Myocyte (in vitro differentiated cells): ENCODE measurements at regions not wholly inside any gene's neighbourhood (a gene's known extent, or its start where the extent isn't known, plus 50 kb on each side); places are given as distances from the start of the nearest gene placed in this dataset.

Experiments
- DNase-seq: peaks from one replicate; pipeline ENCODE4 v3.0.0-alpha.2; 2012; ENCODE audit warnings: low read depth

DNA sequence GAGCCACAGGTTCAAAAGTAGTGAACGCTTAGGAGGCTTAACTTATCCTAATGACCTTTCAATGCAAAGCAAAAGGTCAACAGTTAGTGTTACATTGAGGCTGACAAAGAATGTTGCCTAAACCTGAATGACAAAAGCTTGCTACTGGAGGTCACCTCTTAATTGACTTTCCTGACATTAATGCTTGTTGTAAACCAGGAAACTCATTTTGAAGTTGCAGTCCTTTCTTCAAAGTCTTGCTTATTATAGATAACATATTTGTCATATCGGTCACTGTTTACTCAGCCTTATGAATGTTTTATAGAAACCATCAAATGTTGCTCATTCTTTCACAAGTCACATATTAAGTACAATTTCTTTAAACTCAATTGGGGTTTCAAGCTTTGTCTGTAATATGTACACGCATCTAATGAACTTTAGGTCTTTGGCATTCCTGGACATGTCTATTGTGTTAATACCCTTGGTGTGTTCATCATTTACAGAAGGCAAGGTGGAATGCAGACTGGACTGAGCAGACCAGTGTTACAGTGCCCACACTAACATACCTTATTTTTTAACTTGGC is 488.2 kb upstream of the NECTIN3 start:
- DNase-seq: no peak

DNA sequence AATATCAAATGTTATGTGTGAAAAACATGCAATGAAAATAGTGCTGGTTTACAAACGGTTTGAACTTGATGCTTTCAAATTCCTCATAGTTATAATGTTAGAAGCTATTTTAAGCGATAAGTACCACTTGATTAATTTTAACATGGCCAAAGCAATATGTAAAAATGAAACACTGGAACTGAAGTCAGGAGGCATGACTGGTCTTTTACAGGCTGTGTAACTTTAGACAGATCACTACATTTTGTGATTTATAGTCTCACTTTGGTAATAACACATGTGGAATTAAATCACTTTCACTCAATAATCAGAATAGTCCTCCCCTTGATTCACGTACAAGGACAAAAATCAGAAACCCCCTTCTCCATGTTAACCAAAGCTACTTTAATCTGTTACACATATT is 482.7 kb upstream of the NECTIN3 start:
- DNase-seq: no peak

DNA sequence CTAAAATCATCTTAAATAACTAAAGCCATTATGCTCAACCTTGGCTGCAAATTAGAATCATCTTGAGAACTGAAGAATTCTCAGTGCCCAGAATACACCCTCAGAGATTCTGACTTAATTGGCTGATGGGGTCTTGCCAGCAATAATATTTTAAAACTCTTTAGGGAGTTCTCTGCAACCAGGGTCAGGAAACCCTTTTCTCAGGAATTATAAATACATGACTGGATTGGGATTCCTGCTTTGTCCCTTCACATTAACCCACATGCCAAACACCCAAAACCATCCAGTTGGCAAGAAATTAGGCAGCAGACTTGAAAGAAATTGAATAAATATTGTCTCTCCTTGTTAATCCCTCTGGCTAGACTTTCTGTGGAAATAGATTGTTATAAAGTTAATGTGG is 482.3 kb upstream of the NECTIN3 start:
- peak; percentile 22 for DNase-seq

DNA sequence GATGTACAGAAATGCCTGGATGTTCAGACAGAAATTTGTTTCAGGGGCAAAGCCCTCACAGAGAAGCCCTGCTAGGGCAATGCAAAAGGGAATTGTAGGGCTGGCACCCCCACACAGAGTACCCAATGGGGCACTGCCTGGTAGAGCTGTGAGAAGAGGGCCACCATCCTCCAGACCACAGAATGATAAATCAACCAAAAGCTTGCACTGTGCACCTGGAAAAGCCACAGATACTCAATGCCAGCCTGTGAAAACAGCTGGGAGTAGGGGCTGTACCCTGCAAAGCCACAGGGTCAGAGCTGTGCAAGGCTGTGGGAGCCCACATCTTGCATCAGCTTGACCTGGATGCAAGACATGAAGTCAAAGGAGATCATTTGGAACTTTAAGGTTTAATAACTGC is 477.9 kb upstream of the NECTIN3 start:
- DNase-seq: peak; percentile 89

DNA sequence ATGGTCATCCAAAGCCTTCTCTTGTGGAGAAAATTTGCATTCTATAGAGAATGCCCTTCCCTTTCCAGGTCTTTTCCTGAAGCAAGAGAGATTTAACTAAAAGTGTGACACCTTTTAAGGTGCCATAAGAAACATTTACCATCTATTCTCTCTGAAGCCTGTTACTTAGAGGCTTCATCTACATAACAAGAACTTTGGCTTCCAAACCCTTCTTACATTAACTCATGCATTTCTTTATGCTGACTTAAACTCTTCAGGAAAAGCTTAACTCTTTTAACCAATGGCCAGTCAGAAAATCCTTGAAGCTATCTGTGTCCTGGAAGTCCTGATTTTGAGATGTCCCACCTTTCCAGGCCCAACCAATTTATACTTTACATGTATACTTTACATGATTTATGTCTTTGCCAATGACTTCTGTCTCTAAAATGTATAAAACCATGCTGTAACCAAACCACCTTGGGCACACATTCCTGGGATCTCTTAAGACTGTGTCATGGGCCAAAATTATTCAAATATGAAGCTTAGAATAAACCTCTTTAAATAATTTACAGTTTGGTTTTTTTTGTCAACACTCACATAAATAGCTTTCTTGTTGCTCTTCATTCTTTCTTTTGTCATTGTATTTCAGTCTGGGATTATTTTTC is 472.6 kb upstream of the NECTIN3 start:
- DNase-seq: peak; percentile 31

DNA sequence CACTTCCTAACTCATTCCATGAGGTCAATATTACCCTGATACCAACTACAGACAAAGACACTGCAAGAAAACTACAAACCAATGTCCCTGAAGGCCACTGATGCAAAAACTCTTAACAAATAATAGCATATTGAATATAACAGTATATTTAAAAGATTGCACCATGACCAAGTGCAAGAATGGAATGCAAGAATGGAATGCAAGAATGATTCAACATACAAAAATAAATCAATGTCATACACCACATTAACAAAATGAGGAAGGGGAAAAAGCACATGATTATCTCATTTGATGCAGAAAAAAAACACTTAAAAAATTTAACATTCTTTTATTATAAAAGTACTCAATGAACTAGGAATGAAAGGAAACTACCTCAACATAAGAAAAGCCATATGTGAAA is 463.1 kb upstream of the NECTIN3 start:
- no peak for DNase-seq

DNA sequence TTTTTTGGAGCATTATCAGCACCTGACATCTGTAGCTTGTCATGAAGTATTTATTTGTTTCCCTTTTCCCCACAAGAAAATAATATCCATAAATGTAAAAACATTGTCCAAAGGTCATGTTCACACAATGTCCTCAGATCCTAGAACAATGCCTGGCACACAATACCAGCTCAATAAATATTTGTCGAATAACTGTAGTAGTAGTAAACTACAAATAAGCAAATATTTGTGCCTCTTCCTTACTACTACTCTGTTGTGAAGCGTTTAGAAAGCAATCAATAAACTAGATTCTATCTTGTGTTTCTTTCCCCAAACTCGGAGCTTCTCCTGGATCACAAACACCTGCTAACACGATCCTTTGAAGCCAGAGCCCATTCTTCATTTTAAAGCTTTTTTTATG is 459.6 kb upstream of the NECTIN3 start:
- no peak for DNase-seq

DNA sequence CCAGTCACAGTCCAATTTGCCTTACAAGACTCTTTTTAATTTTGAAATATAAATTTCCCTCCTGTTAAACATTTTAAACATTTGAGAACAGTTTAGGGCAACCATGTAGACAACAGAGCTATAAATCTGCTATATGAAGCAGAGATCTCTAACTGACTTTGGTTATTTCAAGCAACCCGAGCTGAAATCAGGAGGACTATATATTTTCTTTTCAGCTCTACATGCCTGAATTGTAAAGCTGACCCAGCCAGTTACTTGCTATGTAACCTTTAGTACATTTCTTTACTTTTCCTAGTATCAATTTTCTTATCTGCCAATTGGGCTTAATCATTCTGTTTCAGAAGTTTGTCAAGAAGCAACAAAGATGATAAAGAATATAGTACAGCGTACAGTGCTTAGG is 457.4 kb upstream of the NECTIN3 start:
- no peak for DNase-seq

DNA sequence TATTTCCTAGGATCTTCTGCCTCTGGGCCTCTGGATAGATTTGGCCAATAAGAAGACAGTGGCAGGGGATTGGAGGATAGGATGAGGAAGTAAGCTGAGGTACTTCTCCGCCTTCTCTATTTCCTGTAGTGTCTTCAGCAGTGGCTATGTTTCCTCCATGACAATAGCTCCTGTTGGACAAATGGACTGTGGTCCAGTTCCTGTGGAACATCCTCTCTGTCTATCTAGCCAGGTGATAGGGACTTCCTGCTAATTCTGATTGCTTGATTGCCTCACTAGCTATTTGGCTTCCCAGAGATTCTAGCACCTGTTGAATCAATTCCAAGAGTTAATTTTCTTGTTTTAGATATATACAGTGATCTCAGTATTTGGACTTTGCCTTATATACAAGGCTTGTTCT is 456.2 kb upstream of the NECTIN3 start:
- DNase-seq: no peak

DNA sequence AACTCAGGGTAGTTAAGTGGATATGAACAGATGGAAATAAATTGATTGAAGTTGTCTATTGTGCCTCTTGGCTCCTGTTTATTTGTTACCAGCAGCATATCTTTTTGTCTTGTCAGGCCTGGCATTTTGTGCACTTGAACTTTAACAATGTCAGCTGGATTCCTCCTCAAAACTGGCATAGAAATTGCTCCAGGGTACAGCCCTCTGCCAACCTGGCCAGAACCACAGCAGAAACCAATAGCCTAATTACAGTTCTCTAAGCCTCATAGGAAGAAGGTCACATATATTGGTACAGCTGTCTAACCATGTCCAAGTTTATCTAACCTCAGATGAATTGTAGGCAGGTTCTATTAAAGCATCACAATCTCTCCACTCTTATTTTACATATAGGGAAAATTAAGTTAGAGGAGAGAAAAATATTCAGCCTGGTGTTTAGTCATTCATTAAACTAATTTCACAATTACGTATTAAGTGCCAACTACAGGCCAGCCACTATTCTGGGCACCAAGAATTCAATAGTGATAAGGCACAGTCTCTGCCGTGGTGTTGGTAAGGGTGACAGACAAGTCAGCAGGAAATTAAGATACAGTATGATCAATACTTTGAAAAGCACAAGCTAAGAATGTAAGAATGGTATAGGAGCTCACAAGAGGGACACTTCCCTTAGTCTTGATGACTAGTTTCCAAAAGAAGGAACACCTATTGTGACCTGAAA is 452.9 kb upstream of the NECTIN3 start:
- peak; percentile 32 for DNase-seq

DNA sequence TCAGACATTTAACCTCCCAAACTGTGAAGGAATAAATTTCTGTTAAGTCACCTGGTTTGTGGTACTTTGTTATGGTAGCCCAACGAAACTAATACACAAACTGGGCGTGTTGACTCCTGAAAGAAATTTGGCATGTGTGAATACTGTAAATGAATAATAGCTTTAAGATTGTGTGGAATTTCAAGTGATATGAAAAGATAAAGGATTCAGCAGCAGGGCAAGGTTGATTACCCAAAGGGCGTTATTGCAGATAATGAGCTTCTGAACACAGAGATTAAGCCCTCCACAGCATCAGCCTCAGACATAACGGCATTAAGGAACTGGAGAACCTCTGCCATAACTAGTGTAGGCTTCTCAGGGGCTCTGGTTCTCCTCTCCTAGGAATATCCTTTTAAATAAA is 451.5 kb upstream of the NECTIN3 start:
- no peak for DNase-seq

DNA sequence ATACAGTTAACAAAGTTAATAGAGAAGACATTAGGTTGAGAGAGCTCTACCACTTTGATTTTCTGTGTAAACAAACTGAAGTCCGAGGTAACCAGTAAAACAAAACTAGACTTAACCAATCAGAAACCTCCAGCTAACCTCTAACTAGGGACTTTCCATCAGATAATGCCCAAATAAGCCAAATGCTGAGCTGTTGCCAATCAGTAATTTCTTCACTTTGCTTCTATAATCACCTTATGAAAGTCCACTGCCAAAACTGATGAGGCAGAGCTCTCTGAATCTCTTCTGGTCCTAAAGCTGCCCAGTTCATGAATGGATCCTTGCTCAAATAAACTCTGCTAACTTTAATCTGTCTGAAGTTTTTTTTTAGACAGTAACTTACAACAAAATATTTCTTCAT is 448.0 kb upstream of the NECTIN3 start:
- no peak for DNase-seq

DNA sequence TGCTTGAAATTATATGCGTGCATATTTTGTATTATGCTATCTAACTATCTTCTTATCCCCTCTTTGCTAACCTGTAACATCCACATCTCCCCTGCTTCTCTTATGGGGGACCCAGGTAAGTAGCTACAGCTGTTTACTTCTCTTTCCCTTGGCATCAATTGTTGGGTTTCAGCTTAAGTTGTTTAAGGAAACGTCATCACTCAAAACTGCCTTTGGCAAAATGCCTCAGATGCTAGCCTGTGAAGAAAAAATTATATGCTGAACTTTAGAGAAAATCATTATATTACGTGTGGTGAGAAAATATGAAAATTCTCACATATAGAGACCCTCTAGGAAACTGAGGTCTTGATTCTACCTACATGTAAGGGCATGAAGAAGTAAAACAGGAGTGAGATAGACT is 447.0 kb upstream of the NECTIN3 start:
- no peak for DNase-seq

DNA sequence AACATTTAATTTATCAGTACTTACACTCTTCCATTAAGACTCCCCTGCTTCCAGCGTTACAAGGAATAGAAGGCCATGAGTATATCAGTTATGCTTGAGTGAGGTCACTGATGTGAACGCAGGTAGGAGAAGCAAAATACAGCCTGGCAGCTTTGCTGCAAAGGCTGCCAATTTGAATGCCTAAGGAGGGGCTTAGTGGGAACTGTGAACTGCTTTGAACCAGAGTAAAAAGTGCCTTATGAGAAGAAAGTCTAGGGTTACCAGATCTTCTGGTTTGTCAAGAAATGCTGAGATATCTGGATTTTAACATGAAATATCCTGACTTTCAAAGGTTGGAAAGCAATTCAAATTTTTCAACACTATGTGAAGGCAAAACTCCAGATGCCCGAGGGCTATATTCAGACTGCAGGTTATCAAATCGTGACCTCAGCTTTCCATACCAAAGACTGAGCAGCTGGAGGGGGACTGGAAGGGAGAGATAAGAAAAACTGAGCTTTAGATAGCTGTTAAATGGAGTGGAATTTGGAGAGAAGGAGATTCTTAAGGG is 446.3 kb upstream of the NECTIN3 start:
- DNase-seq: no peak

DNA sequence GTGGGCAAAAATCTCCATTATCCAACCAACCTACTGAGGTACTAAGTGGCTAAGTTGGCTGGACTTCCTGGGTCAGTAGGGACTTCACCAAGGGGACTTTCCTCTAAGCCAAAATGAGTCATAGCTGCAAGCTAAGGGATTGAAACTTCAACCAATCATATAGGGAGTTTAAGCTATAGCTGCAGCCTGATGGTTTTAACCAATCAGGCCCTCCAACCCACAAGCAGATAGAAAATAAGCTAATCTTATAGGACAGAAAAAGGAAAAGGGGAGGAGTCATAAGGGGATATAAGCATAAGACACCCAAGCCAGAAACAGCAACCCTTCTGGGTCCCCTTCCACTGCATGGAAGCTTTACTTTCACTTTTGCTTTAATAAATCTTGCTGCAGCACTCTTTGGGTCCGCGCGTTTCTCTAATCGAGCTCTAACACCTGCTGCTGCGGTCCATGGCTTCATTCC is 444.9 kb upstream of the NECTIN3 start:
- DNase-seq: peak; percentile 27

DNA sequence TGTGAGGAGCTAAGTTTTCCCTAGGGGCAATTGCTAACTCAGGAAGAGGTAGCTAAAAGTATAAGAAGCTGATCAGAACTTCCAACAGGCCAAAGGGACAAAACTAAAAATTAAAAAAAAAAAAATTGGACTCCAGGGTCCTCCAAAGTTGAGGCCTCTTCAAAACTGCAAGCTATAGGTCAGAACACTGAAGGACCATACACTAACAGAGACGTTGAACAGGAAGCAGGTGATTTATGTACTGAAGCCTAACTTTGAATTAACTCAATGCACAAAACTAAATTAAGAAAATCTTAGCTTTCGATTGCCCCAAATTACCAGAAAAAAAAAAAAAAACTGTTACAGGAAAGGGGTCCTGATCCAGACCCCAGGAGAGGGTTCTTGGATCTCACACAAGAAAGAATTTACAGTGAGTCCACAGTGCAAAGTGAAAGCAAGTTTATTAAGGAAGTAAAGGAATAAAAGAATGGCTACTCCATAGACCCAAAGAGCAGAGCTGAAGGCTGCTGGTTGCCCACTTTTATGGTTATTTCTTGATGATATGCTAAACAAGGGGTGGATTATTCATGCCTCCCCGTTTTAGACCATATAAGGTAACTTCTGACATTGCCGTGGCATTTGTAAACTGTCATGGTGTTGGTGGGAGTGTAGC is 442.8 kb upstream of the NECTIN3 start:
- no peak for DNase-seq

DNA sequence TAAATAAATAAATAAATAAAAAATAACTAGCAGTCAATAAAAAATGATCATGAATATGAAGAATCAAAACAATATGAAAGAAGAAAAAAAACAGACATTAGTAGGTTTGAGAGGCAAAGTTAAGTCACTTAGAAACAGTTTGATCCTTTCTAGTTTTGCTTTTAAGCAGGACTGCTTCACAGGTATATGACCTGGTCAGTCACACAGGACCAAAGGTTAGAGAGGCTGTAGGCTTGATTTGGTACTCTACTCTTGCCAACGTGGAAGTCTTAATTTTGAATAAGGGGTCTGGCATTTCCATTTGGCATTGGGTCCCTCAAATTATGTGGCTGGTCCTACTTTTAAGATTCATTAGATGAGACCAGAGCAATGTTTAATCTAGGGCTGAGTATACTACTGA is 441.7 kb upstream of the NECTIN3 start:
- DNase-seq: no peak

DNA sequence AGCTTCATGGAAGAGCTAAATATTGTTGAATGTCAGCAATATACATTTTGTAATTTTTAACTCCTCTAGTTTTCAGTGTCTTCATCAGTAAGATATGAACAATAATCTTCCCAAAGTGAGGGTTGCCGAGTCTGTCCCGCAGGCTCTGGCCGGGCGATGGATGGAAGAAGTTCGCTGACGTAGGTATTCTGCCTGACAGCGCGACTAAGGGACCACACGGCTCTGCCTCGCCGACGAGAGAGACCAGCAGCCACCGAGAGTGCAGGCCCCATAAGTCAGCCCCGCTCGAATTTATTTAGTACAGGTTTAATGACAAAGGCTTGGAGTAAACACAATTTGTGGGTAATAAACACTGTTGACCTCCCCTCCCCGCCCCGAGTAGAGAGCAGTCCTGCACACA is 427.4 kb upstream of the NECTIN3 start:
- no peak for DNase-seq

DNA sequence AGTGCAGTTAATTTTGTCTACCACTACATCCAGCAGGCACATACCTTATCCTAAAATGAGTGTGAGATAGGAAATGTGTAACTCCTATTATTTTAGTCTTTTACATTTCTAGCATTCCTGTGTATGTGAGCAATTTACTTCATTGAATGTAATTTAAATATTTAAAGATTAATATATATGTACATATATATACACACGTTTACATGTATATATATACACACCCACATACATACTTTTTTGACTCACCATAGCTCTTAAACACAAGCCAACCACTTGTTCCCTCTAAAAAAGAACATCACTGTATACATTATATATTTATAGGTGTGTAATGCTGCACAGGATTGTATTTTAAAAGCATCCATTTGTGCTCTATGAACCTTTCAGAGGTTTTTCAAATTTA is 425.6 kb upstream of the NECTIN3 start:
- DNase-seq: no peak

DNA sequence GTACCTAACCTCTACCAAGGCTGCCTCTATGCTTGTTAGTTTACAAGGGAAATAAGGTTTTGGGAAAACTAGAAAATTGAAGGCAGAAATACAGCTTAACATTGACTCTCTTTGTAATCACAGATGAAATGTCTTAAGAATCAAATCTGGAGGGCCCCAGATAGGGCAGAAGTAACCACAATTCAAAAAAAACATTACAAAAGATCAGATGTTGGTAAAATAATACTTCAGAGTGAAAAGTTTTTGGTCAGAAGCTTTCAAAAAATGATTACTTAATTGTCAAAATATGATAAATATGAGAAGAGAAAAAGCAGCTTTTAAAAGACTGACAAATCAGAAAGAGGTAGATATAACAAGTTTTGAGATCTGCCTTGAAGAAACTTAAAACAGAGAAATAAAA is 425.1 kb upstream of the NECTIN3 start:
- DNase-seq: peak; percentile 48

DNA sequence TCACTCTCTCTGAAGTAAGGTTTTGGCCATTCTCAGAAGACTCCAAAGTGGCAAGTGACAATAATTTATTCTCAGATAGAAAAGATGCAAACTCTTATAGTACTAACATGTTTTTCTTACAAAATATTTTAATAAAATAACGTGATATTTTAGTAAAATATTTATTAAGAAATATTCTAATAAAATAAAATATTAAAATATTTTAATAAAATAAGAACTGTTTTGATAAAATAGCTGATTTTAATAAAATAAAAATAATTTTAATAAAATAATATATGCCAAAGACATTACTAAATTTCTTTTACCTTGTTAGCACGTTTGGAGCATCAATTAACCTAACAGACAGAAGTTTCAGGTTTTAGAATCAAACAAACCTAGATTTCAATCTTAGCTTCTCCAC is 424.0 kb upstream of the NECTIN3 start:
- DNase-seq: no peak

DNA sequence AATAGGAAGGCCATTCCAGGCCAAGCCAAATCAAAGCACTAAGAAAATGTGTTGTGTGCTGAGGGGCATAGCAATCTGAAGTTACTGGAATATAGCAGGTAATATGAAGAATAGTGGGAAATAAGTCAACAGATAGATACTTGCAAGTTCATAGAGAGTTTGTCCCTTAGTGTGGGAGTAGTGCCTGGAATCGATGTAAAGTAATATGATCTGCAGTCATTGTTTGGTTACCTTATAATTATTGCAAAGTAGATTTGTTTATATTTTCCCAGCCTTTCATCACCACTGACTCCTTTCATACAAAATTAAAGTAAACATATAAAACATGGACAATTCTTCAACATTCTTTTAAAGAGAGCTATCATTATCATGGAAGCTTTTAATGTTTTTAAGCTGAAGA is 420.9 kb upstream of the NECTIN3 start:
- no peak for DNase-seq
